Endothelial cell of umbilical vein (primary cell): ENCODE measurements at regions not wholly inside any gene's neighbourhood (a gene's known extent, or its start where the extent isn't known, plus 50 kb on each side); places are given as distances from the start of the nearest gene placed in this dataset.
"Not testable (repeated sequence)": the region's sequence is repeated elsewhere in the genome, so short reads cannot be mapped to it uniquely, and the experiment has no call there.

ENCODE experiments used
- BruUV-seq: library from RNA; stranded (reverse); fragments of 400-500 nt; replicated peaks from 2 replicates; lab custom pipeline; 2021; lab: Mats Ljungman, UMichigan
- CTCF ChIA-PET: fragments of 300-600, 350-600 bp; sonication (Branson Sonifier 250); formaldehyde crosslinking; loops from one replicate; lab custom pipeline; 2021; ENCODE audit warnings: antibody characterized with exemption, inconsistent platforms; lab: Charles Lee
- POLR2A ChIA-PET: fragments of 300-600, 350-600 bp; sonication (Branson Sonifier 250); formaldehyde crosslinking; loops from one replicate; lab custom pipeline; 2021; ENCODE audit warnings: antibody characterized with exemption, inconsistent platforms; lab: Charles Lee
- DNase-seq: peaks from one replicate; pipeline ENCODE4 v3.0.0-alpha.2; 2011; ENCODE audit warnings: low read depth, low spot score
- FAIRE-seq: peaks from 2 replicates; lab custom pipeline; 2011; peaks lifted over from hg19 to GRCh38; lab: Jason Lieb, UNC
- H2AFZ ChIP-seq: 2 replicates; pipeline ENCODE4 v1.6.0; 2012; ENCODE audit warnings: low read depth, low read length, control low read depth, inconsistent platforms
- H3K27ac ChIP-seq: 2 replicates; pipeline ENCODE4 v1.5.1; 2011; ENCODE audit warnings: low read depth, mild to moderate bottlenecking, control low read depth, low read length, moderate library complexity; ENCODE audit not compliant: insufficient read depth
- H3K27me3 ChIP-seq, 2 experiments: 2 replicates each; pipeline versions ENCODE4 v1.6.0 to v1.6.1; 2011; ENCODE audit warnings: low read length in 2 of 2, mixed read lengths in 1 of 2; ENCODE audit not compliant: control insufficient read depth in 2 of 2, insufficient read depth in 2 of 2
- H3K36me3 ChIP-seq, 2 experiments: 2 replicates in 1 of 2; 3 replicates in 1 of 2; pipeline ENCODE4 v1.5.1; 2011; ENCODE audit warnings: low read length in 2 of 2, mild to moderate bottlenecking in 1 of 2, moderate library complexity in 1 of 2; ENCODE audit not compliant: control insufficient read depth in 2 of 2, insufficient read depth in 2 of 2; ENCODE audit errors: extremely low read depth in 1 of 2
- H3K4me1 ChIP-seq: 3 replicates; pipeline ENCODE4 v1.5.1; 2011; ENCODE audit warnings: mild to moderate bottlenecking, low read length; ENCODE audit not compliant: control insufficient read depth, insufficient read depth; ENCODE audit errors: extremely low read depth
- H3K4me2 ChIP-seq: 2 replicates; pipeline ENCODE4 v1.6.1; 2011; ENCODE audit warnings: low read length, control low read depth, mixed read lengths; ENCODE audit not compliant: insufficient read depth
- H3K4me3 ChIP-seq, 3 experiments: fragments of 200-600 bp in 1 of 3; sonication (generic), shearing (Covaris generic) in 1 of 3; replicated peaks in 1 of 3; 2 replicates each; pipeline ENCODE4 v1.5.1; 2011 to 2016; ENCODE audit warnings: control low read depth in 3 of 3, low read length in 3 of 3, mild to moderate bottlenecking in 2 of 3, inconsistent platforms in 1 of 3, low read depth in 1 of 3, moderate library complexity in 1 of 3; ENCODE audit not compliant: insufficient read depth in 1 of 3
- H3K79me2 ChIP-seq: 2 replicates; pipeline ENCODE4 v1.6.0; 2012; ENCODE audit warnings: low read length, inconsistent platforms; ENCODE audit not compliant: control insufficient read depth, insufficient read depth
- H3K9ac ChIP-seq: replicated peaks from 2 replicates; pipeline ENCODE3; 2011; ENCODE audit warnings: low read length, control low read depth; ENCODE audit not compliant: insufficient read depth; ENCODE audit errors: extremely low read depth
- H3K9me1 ChIP-seq: replicated peaks from 3 replicates; pipeline ENCODE4 v1.6.0; 2011; ENCODE audit warnings: mild to moderate bottlenecking, low read length; ENCODE audit not compliant: control insufficient read depth, insufficient read depth; ENCODE audit errors: extremely low read depth
- H3K9me3 ChIP-seq: replicated peaks from 2 replicates; pipeline ENCODE4 v1.5.1; 2012; ENCODE audit warnings: low read length, inconsistent platforms; ENCODE audit not compliant: control insufficient read depth, insufficient read depth
- H4K20me1 ChIP-seq: replicated peaks from 2 replicates; pipeline ENCODE3; 2011; ENCODE audit warnings: mild to moderate bottlenecking, low read length; ENCODE audit not compliant: control insufficient read depth, insufficient read depth; ENCODE audit errors: extremely low read depth
- EZH2 ChIP-seq: IDR thresholded peaks from 2 replicates; pipeline ENCODE4 v1.6.1; 2012; ENCODE audit warnings: borderline replicate concordance, low read depth, mild to moderate bottlenecking, moderate library complexity, low read length, inconsistent platforms; ENCODE audit not compliant: severe bottlenecking
- FOS ChIP-seq: IDR thresholded peaks from 2 replicates; pipeline ENCODE4 v1.6.1; 2011; ENCODE audit warnings: mild to moderate bottlenecking, low read length, moderate library complexity, borderline replicate concordance; ENCODE audit not compliant: insufficient read depth
- GATA2 ChIP-seq: IDR thresholded peaks from 2 replicates; pipeline ENCODE4 v1.7.0; 2011; ENCODE audit warnings: low read depth, mild to moderate bottlenecking, moderate library complexity, mixed read lengths, low read length; ENCODE audit not compliant: insufficient read length, insufficient read depth
- JUN ChIP-seq: IDR thresholded peaks from 2 replicates; pipeline ENCODE4 v1.6.1; 2011; ENCODE audit warnings: borderline replicate concordance, low read depth; ENCODE audit not compliant: insufficient read length, insufficient read depth
- MYC ChIP-seq: IDR thresholded peaks from one replicate; pipeline ENCODE4 v1.6.1; 2011; ENCODE audit warnings: mild to moderate bottlenecking, low read depth, low read length
- POLR2A ChIP-seq: IDR thresholded peaks from 2 replicates; pipeline ENCODE4 v1.6.1; 2012; ENCODE audit warnings: low read depth, mild to moderate bottlenecking, control low read depth, low read length
- dilution Hi-C: fragments of 300-500 bp; cut with MboI; formaldehyde crosslinking; loops from one replicate; pipeline ENCODE4 v1.15.0; 2019; ENCODE audit warnings: low sequenced_read_pairs; ENCODE audit not compliant: extremely low pct_ligation_motif_present
- intact Hi-C: fragments of 100-400 bp; cut with micrococcal nuclease; formaldehyde crosslinking; loops from one replicate; pipeline ENCODE4 v1.10.0; 2022
- TF ChIP-seq, protein P1 (sequence below), 2 donors: IDR thresholded peaks; 1 replicate in 1 of 2; 2 replicates in 1 of 2; pipeline ENCODE4 v1.5.1; 2011; ENCODE audit warnings: low read length in 2 of 2, mild to moderate bottlenecking in 2 of 2, moderate library complexity in 2 of 2, control low read depth in 1 of 2, inconsistent platforms in 1 of 2, low read depth in 1 of 2; ENCODE audit not compliant: insufficient read depth in 1 of 2; ENCODE audit errors: extremely low read depth in 1 of 2
- TF ChIP-seq, protein P2 (sequence below): IDR thresholded peaks from 2 replicates; pipeline ENCODE4 v1.6.1; 2011; ENCODE audit not compliant: insufficient read depth, insufficient read length

DNA sequence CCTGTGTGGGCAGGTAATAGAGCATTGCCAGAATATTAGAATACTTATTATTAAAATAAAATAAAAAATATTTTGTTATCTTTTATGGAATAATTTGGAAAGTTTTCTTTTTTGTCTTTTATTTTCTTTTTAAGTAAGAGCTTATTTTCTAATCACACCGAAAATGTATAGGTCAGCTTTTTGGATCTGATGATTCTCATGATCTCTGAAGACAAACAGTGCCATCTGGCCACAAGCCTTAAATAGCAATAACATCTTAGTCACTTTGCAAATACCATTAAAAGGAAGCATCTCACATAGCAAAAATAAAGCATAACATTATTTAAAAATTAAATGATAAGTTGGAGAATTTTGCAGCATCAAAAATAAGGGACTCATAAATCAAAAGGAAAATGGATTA is 213.8 kb downstream of the PLA2G4A start:
- Histone ChIP-seq H3K9me1 (no peaks in the 10 kb centered on the region), H2AFZ (no peak overlapping the region), H3K27me3 (no peaks in the 10 kb centered on the region), H3K4me3 (no peak overlapping the region), H3K27ac (no peak overlapping the region), H3K79me2 (no peaks in the 10 kb centered on the region), H4K20me1 (no peaks in the 10 kb centered on the region), H3K9ac (no peak overlapping the region), H3K9me3 (no peaks in the 10 kb centered on the region), H3K4me1 (no peaks in the 10 kb centered on the region), H3K36me3 (no peaks in the 10 kb centered on the region), H3K4me2 (no peak overlapping the region)
- dilution Hi-C loops: no loop called here
- no peak for TF ChIP-seq JUN
- no peak for TF ChIP-seq GATA2
- TF ChIP-seq, protein P1, sequence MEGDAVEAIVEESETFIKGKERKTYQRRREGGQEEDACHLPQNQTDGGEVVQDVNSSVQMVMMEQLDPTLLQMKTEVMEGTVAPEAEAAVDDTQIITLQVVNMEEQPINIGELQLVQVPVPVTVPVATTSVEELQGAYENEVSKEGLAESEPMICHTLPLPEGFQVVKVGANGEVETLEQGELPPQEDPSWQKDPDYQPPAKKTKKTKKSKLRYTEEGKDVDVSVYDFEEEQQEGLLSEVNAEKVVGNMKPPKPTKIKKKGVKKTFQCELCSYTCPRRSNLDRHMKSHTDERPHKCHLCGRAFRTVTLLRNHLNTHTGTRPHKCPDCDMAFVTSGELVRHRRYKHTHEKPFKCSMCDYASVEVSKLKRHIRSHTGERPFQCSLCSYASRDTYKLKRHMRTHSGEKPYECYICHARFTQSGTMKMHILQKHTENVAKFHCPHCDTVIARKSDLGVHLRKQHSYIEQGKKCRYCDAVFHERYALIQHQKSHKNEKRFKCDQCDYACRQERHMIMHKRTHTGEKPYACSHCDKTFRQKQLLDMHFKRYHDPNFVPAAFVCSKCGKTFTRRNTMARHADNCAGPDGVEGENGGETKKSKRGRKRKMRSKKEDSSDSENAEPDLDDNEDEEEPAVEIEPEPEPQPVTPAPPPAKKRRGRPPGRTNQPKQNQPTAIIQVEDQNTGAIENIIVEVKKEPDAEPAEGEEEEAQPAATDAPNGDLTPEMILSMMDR (IDR thresholded peaks at IDR 0.05; ENCODE audit: extremely low read depth in 1 of 2, insufficient read depth in 1 of 2, low read depth in 1 of 2, low read length in 2 of 2): no peak
- no peak for TF ChIP-seq FOS
- TF ChIP-seq, protein P2, sequence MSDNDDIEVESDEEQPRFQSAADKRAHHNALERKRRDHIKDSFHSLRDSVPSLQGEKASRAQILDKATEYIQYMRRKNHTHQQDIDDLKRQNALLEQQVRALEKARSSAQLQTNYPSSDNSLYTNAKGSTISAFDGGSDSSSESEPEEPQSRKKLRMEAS: no peak
- no peak for TF ChIP-seq MYC
- no peak for TF ChIP-seq POLR2A
- TF ChIP-seq EZH2: no peak
- ChIA-PET POLR2A (no interaction called here), CTCF (interaction anchor here (0.8 to 1.9 kb wide), 2 partner anchors 9 kb away, joined by 3 to 4 read pairs; no protein-coding TSS in a partner anchor)
- FAIRE-seq (no peak), DNase-seq (no peak)
- no TSS peak for BruUV-seq
- intact Hi-C loops: no loop called here

DNA sequence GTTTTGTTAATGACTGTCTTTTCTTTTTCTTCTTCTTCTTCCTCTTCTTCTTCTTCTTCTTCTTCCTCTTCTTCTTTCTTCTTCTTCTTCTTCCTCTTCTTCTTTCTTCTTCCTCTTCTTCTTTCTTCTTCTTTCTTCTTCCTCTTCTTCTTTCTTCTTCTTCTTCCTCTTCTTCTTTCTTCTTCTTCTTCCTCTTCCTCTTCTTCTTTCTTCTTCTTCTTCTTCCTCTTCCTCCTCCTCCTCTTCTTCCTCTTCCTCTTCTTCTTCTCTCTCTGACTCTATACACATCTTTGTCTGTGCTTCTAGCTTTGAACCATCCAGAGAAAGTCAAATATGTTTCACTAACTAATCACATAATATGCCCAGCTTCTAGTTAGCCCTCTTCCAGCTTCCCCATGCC is 214.7 kb downstream of the PLA2G4A start:
- H3K9ac ChIP-seq, H3K4me2 ChIP-seq, H3K36me3 ChIP-seq, H3K9me1 ChIP-seq, H3K4me3 ChIP-seq, dilution Hi-C loops, DNase-seq, H3K79me2 ChIP-seq, BruUV-seq, FAIRE-seq, H2AFZ ChIP-seq, POLR2A ChIA-PET, H4K20me1 ChIP-seq, H3K27ac ChIP-seq, intact Hi-C loops, H3K9me3 ChIP-seq, H3K4me1 ChIP-seq, H3K27me3 ChIP-seq: not testable (repeated sequence)
- CTCF ChIA-PET: interaction anchor here (1.9 kb wide), 1 partner anchor 8 kb away, joined by 4 read pairs; no protein-coding TSS in a partner anchor
